Endodermal cell (in vitro differentiated cells): ENCODE measurements at regions not wholly inside any gene's neighbourhood (a gene's known extent, or its start where the extent isn't known, plus 50 kb on each side); places are given as distances from the start of the nearest gene placed in this dataset.

Experiments
- DNase-seq: peaks from one replicate; pipeline ENCODE4 v3.0.0-alpha.2; 2017
- H3K27ac ChIP-seq: 2 replicates; pipeline ENCODE4 v1.5.1; 2013; ENCODE audit warnings: mild to moderate bottlenecking, low read depth, low read length, moderate library complexity
- H3K27me3 ChIP-seq: 2 replicates; pipeline ENCODE4 v1.6.1; 2013; ENCODE audit warnings: mild to moderate bottlenecking, low read length, moderate library complexity; ENCODE audit not compliant: insufficient read depth, control insufficient read depth, poor library complexity, severe bottlenecking
- H3K36me3 ChIP-seq: 2 replicates; pipeline ENCODE4 v1.7.0; 2013; ENCODE audit warnings: mild to moderate bottlenecking, low read length, moderate library complexity; ENCODE audit not compliant: control insufficient read depth, insufficient read depth
- H3K4me1 ChIP-seq: one replicate; pipeline ENCODE4 v1.7.0; 2013; ENCODE audit warnings: low read length; ENCODE audit not compliant: control insufficient read depth, insufficient read depth
- H3K4me3 ChIP-seq: 2 replicates; pipeline ENCODE4 v1.5.1; 2013; ENCODE audit warnings: mild to moderate bottlenecking, low read length, moderate library complexity
- H3K9ac ChIP-seq: 2 replicates; pipeline ENCODE4 v1.6.1; 2013; ENCODE audit warnings: mild to moderate bottlenecking, low read length, moderate library complexity; ENCODE audit not compliant: poor library complexity, severe bottlenecking; ENCODE audit errors: extremely low read depth
- H3K9me3 ChIP-seq: 2 replicates; pipeline ENCODE4 v1.6.1; 2013; ENCODE audit warnings: mild to moderate bottlenecking, low read length, moderate library complexity; ENCODE audit not compliant: control insufficient read depth
- H3K27ac Mint-ChIP-seq: 2 replicates; pipeline ENCODE4 v1.8.0; 2020; ENCODE audit warnings: mixed read lengths
- H3K27me3 Mint-ChIP-seq: 2 replicates; pipeline ENCODE4 v1.8.0; 2021; ENCODE audit warnings: mild to moderate bottlenecking, mixed read lengths; ENCODE audit not compliant: insufficient read depth
- H3K36me3 Mint-ChIP-seq: 2 replicates; pipeline ENCODE4 v1.8.0; 2020; ENCODE audit warnings: low read depth, mixed read lengths
- H3K4me1 Mint-ChIP-seq: 2 replicates; pipeline ENCODE4 v1.8.0; 2020; ENCODE audit warnings: mixed read lengths
- H3K4me3 Mint-ChIP-seq: 2 replicates; pipeline ENCODE4 v1.8.0; 2020; ENCODE audit warnings: mild to moderate bottlenecking, moderate library complexity, mixed read lengths
- H3K9me3 Mint-ChIP-seq: 2 replicates; pipeline ENCODE4 v1.8.0; 2020; ENCODE audit warnings: mild to moderate bottlenecking, mixed read lengths
- CTCF ChIP-seq: fragments of 200-600 bp; sonication (generic); conservative IDR thresholded peaks from 2 replicates; pipeline ENCODE4 v1.5.0; 2021; ENCODE audit warnings: antibody characterized with exemption, mild to moderate bottlenecking
- WGBS, 2 experiments: methylation state at CpG; one replicate each; pipeline versions ENCODE4 v1.1.5 to v1.1.7; 2013; ENCODE audit warnings: missing lambda C conversion rate in 2 of 2, mixed read lengths in 1 of 2; ENCODE audit not compliant: insufficient coverage in 1 of 2, insufficient read length in 1 of 2; 5-methylcytosine and 5-hydroxymethylcytosine counted together

- 51 to 69% methylated on average over 3 to 5 of the region's 5 CpGs for WGBS, 2 experiments
- Mint-ChIP-seq H3K27ac (no peak overlapping the region), H3K4me3 (no peak overlapping the region), H3K4me1 (peaks cover 22% of the 10 kb centered on the region), H3K9me3 (no peaks in the 10 kb centered on the region), H3K36me3 (no peaks in the 10 kb centered on the region), H3K27me3 (no peaks in the 10 kb centered on the region)
- H3K36me3 ChIP-seq = no peaks in the 10 kb centered on the region
- DNase-seq = peak; percentile 57
- peak overlapping the region; percentile 10 for H3K4me3 ChIP-seq
- no peaks in the 10 kb centered on the region for H3K9me3 ChIP-seq
- H3K4me1 ChIP-seq = peaks cover 8% of the 10 kb centered on the region
- H3K27me3 ChIP-seq = no peaks in the 10 kb centered on the region
- no peak overlapping the region for H3K9ac ChIP-seq
- H3K27ac ChIP-seq = no peak overlapping the region
- TF ChIP-seq CTCF = no peak
These were observed 218.5 kb downstream of the PLA2G4A start for GRCh38 chr1:187047298-187047697.

- Mint-ChIP-seq H3K4me1 (peaks cover 21% of the 10 kb centered on the region), H3K9me3 (no peaks in the 10 kb centered on the region), H3K36me3 (no peaks in the 10 kb centered on the region), H3K27me3 (no peaks in the 10 kb centered on the region), H3K4me3 (no peak overlapping the region), H3K27ac (no peak overlapping the region)
- peak; percentile 59 for DNase-seq
- H3K27me3 ChIP-seq = no peaks in the 10 kb centered on the region
- TF ChIP-seq CTCF = peak; percentile 86
- no peak overlapping the region for H3K4me3 ChIP-seq
- no peaks in the 10 kb centered on the region for H3K36me3 ChIP-seq
- no peaks in the 10 kb centered on the region for H3K9me3 ChIP-seq
- WGBS, 2 experiments = 15 to 22% methylated on average over 1 to 4 of the region's 4 CpGs
- H3K4me1 ChIP-seq = peaks cover 8% of the 10 kb centered on the region
- no peak overlapping the region for H3K27ac ChIP-seq
- H3K9ac ChIP-seq = no peak overlapping the region
These were observed 223.0 kb downstream of the PLA2G4A start for GRCh38 chr1:187051618-187052232.

GRCh38 chr1:187053876-187054275 lies 225.1 kb downstream of the PLA2G4A start:
- no peak for TF ChIP-seq CTCF
- H3K27me3 Mint-ChIP-seq = no peaks in the 10 kb centered on the region
- peaks cover 7% of the 10 kb centered on the region for H3K4me1 Mint-ChIP-seq
- no peaks in the 10 kb centered on the region for H3K36me3 ChIP-seq
- peak; percentile 52 for DNase-seq
- H3K9me3 ChIP-seq = no peaks in the 10 kb centered on the region
- H3K27ac ChIP-seq = no peak overlapping the region
- no peaks in the 10 kb centered on the region for H3K36me3 Mint-ChIP-seq
- H3K27ac Mint-ChIP-seq = no peak overlapping the region
- 85% methylated on average over 4 of the region's 4 CpGs; no CpG with 5 or more reads in 1 of the 2 experiments for WGBS, 2 experiments
- no peak overlapping the region for H3K4me3 Mint-ChIP-seq
- no peaks in the 10 kb centered on the region for H3K9me3 Mint-ChIP-seq
- no peak overlapping the region for H3K9ac ChIP-seq
- no peaks in the 10 kb centered on the region for H3K4me1 ChIP-seq
- no peaks in the 10 kb centered on the region for H3K27me3 ChIP-seq
- H3K4me3 ChIP-seq = no peak overlapping the region
